GM18517 (cell line): ENCODE measurements at regions not wholly inside any gene's neighbourhood (a gene's known extent, or its start where the extent isn't known, plus 50 kb on each side); places are given as distances from the start of the nearest gene placed in this dataset.

ENCODE experiments used
- ATAC-seq: cut with Tn5 transposase; IDR thresholded peaks from one replicate; pipeline ENCODE4 v1.9.1; 2021; ENCODE audit warnings: mild to moderate bottlenecking, moderate library complexity; ENCODE audit not compliant: unreplicated experiment

GRCh38 chr5:71982717-71983395 is 124.4 kb upstream of the MAP1B start:
- no peak for ATAC-seq

- ATAC-seq: no peak
Measured at GRCh38 chr5:71986101-71986500, 121.2 kb upstream of the MAP1B start.

DNA sequence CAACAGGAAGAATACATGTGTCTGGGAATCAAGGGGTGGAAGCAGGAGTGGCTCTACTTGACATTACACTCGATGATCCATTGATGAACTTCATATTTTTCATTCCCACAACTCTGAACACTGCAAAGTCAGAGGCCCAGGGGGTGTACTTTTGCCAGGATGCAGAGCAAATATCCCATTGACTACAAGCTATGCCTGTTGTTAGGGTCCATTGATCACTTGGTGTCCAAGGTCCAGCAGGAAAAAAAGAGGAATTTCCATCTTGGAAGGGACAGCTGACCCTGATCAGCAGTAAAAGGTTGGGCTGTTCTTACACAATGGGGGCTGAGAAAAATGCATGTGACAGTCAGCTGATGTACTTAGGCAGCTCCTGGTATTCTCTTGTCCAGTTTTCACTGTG is 118.5 kb upstream of the MAP1B start:
- no peak for ATAC-seq

DNA sequence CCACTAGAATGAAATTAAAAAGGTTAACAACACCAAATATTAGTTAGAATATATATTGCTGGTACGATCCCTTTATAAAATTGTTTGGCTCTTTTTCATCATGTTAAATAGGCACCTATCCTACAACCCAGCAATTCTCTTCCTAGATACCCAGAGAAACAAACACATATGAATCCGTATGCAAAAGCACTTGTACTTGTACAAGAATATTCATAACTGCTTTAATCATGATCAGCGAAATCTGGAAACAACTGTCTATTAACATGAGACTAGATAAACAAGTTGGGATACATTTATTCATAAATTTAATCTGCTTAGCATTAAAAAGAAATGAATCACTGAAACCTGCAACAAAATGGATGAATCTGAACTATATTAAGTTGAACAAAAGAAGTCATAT is 113.7 kb upstream of the MAP1B start:
- no peak for ATAC-seq

GRCh38 chr5:71996789-71997188 is 110.5 kb upstream of the MAP1B start:
- ATAC-seq: no peak

DNA sequence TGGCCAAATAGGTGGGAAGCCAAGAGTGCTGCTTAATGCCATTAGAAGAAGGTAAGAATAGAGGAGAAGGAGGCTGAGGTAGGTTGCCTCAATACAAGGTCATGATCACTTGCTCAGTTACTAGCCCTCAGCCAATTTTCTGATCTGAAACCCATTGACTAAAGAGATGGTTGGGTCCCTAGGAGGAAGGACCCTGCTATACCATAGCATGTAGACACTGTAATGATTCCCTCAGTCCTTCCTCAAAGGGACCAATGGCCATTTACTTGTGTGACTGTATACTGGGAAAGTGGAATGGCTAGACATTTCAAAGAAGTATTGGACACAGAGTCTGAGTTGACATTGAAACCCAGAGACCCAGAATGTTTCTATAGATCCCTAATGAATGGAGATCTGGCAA is 108.5 kb upstream of the MAP1B start:
- ATAC-seq: no peak

DNA sequence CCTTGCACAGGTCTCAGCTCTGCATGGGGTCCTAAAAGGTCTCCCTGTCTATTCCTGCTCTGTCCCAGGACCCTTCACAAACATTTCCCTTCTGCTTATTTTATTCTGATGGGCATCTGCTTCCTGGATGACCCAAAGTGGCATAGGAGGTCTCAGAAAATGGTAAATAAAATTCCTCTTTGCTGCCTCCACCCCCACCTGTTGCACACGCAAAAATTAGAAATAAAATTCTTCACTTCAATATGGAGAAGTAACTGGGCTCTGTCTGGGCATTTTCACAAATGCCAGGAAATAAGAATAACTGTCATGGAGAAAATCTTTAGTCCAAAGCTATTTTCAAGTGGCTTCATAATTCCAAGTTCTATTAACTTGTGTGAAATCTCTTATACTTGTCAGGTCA is 106.6 kb upstream of the MAP1B start:
- no peak for ATAC-seq

DNA sequence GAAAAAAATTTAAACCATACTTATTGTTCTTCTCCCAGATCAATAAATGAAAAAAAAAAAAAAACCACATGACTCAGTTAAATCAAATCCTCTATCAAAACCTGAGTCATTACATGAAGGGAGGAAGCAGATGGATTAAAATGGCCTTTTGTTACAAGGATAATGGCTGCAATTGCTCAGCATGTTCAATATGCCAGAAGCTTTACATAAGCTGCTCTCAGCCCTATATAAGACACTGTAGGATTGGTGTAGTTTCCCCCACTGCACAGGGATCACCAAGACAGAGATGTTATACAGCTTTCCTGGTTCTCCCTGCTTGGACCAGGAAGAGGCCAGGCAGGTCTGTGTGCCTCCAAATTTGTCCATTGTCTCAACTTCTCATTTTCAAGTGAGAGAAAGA is 101.6 kb upstream of the MAP1B start:
- no peak for ATAC-seq

- ATAC-seq: no peak
Measured at GRCh38 chr5:72006361-72006760, 100.9 kb upstream of the MAP1B start.

DNA sequence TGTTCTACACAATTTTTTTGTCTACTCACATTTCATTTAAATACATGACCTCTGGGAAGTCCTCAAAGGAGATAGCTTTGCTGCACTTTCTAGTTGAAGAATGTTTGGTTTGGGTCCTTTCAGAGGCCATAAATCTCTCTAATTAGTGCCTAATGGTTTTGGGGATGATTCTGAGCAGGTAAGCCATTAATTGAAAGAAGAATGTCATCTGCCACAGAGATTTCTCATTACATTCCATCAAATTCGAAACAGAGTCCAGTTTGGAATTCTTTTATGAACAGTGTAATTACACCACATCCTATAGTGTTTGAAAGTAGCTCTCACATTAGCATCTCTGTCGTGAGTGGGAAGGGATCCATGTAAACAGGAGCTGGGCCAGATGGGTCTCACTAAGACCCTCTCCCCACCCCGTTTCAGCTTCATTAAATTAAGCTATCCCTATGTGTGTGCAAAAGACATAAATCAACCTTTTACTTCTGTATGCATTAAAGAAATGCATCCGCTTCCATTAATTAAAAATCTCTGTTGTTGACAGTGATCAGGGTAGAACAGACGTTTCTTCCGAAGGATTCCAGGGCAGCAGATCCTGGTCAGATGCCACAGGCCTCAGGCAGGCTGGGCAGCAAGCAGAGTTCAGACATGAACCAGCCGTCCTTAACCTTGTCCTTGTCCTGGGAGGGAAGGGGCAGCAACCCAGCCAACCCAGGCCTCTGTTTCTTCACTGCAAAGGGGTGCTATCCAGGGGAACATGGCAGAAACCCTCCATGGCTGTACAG is 99.8 kb upstream of the MAP1B start:
- no peak for ATAC-seq

GRCh38 chr5:72009280-72009679 is 98.0 kb upstream of the MAP1B start:
- no peak for ATAC-seq

DNA sequence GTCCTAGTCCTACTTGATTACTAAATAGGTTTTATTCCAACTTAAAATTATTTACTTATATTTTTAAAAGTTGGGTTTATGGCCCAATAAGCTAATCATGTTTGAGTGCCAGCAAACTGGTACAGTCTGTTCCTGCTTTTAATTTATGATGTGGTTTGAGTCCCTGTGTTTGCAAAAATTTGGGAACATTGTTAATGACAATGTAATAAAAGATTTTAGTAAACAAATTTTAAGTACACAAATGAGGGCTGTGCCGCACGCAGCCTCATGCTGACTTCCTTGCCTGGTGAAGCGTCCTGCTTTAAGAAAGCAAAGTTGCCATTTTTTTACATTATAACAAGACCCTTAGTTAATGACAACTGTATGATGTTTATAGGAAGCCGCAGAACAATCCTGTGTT is 96.8 kb upstream of the MAP1B start:
- ATAC-seq: no peak

GRCh38 chr5:72012906-72013305 is 94.4 kb upstream of the MAP1B start:
- no peak for ATAC-seq

GRCh38 chr5:72013766-72014624 is 93.3 kb upstream of the MAP1B start:
- no peak for ATAC-seq

GRCh38 chr5:72015103-72015548 is 92.1 kb upstream of the MAP1B start:
- no peak for ATAC-seq

- ATAC-seq: peak; percentile 55
Measured at GRCh38 chr5:72018143-72018803, 89.0 kb upstream of the MAP1B start.

- ATAC-seq: no peak
Measured at GRCh38 chr5:72020161-72020983, 86.9 kb upstream of the MAP1B start.

DNA sequence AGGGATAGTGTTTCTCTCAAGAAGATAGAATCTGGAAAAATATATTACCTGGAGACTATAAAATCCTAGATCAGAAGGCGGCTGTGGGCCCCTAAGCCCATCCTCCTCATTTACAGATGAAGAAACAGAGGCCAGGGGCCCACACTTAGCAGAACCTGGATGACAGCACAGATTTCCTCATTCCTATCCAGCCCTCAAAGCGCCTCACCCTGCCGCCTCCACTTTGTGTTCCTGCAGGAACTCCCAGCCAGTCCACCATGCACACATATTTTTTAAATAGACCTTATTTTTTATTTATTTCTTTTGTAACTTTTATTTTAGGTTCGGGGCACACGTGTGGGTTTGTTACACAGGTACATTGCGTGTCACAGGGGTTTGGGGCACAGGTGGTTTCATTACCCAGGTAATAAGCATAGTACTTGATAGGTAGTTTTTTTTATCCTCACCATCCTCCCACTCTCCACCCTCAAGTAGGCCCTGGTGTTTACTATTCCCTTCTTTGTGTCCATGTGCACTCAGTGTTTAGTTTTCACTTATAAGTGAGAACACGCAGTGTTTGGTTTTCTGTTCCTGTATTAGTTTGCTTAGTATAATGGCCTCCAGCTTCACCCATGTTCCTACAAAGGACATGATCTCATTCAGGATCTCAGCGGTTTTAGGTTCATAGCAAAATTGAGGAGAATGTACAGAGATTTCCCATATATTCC is 85.5 kb upstream of the MAP1B start:
- no peak for ATAC-seq

GRCh38 chr5:72028382-72028781 is 78.9 kb upstream of the MAP1B start:
- no peak for ATAC-seq

DNA sequence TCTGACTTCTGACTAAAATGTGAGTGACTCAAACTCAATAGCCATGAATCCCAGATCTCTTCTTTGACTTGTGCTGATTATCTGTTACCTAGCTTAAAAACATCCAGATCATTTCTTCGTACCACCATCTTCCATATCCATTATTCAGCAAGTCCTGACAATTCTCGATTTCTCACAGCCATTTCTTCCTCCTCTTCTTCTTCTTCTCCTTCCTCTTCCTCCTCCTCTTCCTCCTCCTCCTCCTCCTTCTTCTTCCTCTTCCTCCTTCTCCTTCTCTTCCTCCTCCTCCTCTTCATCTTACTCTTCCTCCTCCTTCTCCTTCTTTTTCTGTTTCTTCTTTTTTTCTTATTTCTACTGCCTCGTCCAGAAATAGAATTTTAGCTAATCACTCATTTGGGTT is 77.0 kb upstream of the MAP1B start:
- no peak for ATAC-seq
